Esophagus muscularis mucosa (tissue), 4 donors: ENCODE measurements at regions not wholly inside any gene's neighbourhood (a gene's known extent, or its start where the extent isn't known, plus 50 kb on each side); places are given as distances from the start of the nearest gene placed in this dataset.
"Not testable (repeated sequence)": the region's sequence is repeated elsewhere in the genome, so short reads cannot be mapped to it uniquely, and the experiment has no call there.

Experiments
- DNase-seq: peaks from one replicate; pipeline ENCODE4 v3.0.0-alpha.2; 2017; ENCODE audit errors: extremely low spot score
- H3K27ac ChIP-seq, 4 donors: fragments of 200-600 bp; sonication (generic); replicated peaks in 1 of 4; 1 replicate in 3 of 4; 2 replicates in 1 of 4; pipeline ENCODE4 v1.5.1; 2016 to 2019; ENCODE audit warnings: mild to moderate bottlenecking in 1 of 4
- H3K27me3 ChIP-seq, 4 donors: fragments of 200-600 bp; sonication (generic); one replicate each; pipeline versions ENCODE4 v1.5.1 to v1.6.0; 2016 to 2019
- H3K36me3 ChIP-seq, 4 donors: fragments of 200-600 bp; sonication (generic); one replicate each; pipeline ENCODE4 v1.5.1; 2016 to 2019
- H3K4me1 ChIP-seq, 4 donors: fragments of 200-600 bp; sonication (generic); one replicate each; pipeline ENCODE4 v1.5.1; 2016 to 2019
- H3K4me3 ChIP-seq, 4 donors: fragments of 200-600 bp; sonication (generic); 1 replicate in 2 of 4; 2 replicates in 2 of 4; pipeline ENCODE4 v1.5.1; 2016 to 2019; ENCODE audit warnings: mild to moderate bottlenecking in 4 of 4, moderate library complexity in 1 of 4
- H3K9me3 ChIP-seq, 4 donors: fragments of 200-600 bp; sonication (generic); 1 replicate in 3 of 4; 2 replicates in 1 of 4; pipeline ENCODE4 v1.5.1; 2016 to 2019
- CTCF ChIP-seq, 3 experiments: fragments of 200-600 bp in 2 of 3; fragments of 450-650 bp in 1 of 3; sonication (generic) in 2 of 3; IDR thresholded peaks; one replicate each; pipeline ENCODE4 v1.5.1; 2017 to 2019; ENCODE audit warnings: antibody characterized with exemption in 3 of 3, mild to moderate bottlenecking in 2 of 3, moderate library complexity in 1 of 3
- EP300 ChIP-seq: sonication (generic); formaldehyde crosslinking; IDR thresholded peaks from one replicate; pipeline ENCODE4 v1.6.1; 2017; ENCODE audit warnings: antibody characterized with exemption
- POLR2A ChIP-seq: fragments of 450-650 bp; IDR thresholded peaks from one replicate; pipeline ENCODE4 v1.6.1; 2017; ENCODE audit warnings: antibody characterized with exemption, moderate library complexity, mild to moderate bottlenecking, low read depth
- POLR2AphosphoS5 ChIP-seq, 2 donors: sonication (generic); formaldehyde crosslinking; IDR thresholded peaks; one replicate each; pipeline ENCODE4 v1.6.1; 2017; ENCODE audit warnings: antibody characterized with exemption in 2 of 2
- WGBS: methylation state at CpG from one replicate; pipeline ENCODE4 v1.1.5; 2018; 5-methylcytosine and 5-hydroxymethylcytosine counted together
- intact Hi-C: fragments of 100-400 bp; cut with DNase I; formaldehyde crosslinking; loops from one replicate; pipeline ENCODE4 v1.15.1; 2023

- intact Hi-C loops = no loop called here
- no peak for DNase-seq
- no peaks in the 10 kb centered on the region for H3K4me1 ChIP-seq
- no peaks in the 10 kb centered on the region for H3K27me3 ChIP-seq
- no peak overlapping the region for H3K4me3 ChIP-seq
- H3K9me3 ChIP-seq = no peaks in the 10 kb centered on the region
- H3K27ac ChIP-seq = no peak overlapping the region
- no peaks in the 10 kb centered on the region for H3K36me3 ChIP-seq
- 73% methylated on average over 1 of the region's 1 CpG for WGBS
- TF ChIP-seq EP300 (no peak), POLR2A (no peak), CTCF (IDR thresholded peaks at IDR 0.05) (no peak), POLR2AphosphoS5 (IDR thresholded peaks at IDR 0.05) (no peak)
Observed at GRCh38 chr10:120186506-120186905, 270.5 kb upstream of the PLPP4 start.

GRCh38 chr10:120187168-120187567 lies 269.9 kb upstream of the PLPP4 start:
- 88% methylated on average over 1 of the region's 1 CpG for WGBS
- H3K4me3 ChIP-seq, H3K36me3 ChIP-seq, H3K9me3 ChIP-seq, H3K27ac ChIP-seq, H3K27me3 ChIP-seq, H3K4me1 ChIP-seq, DNase-seq, intact Hi-C loops: not testable (repeated sequence)

- no peaks in the 10 kb centered on the region for H3K27me3 ChIP-seq
- no peak overlapping the region for H3K27ac ChIP-seq
- H3K4me1 ChIP-seq = no peaks in the 10 kb centered on the region
- intact Hi-C loops = no loop called here
- H3K36me3 ChIP-seq = no peaks in the 10 kb centered on the region
- H3K9me3 ChIP-seq = no peaks in the 10 kb centered on the region
- no peak for TF ChIP-seq CTCF (IDR thresholded peaks at IDR 0.05)
- no peak for TF ChIP-seq POLR2AphosphoS5 (IDR thresholded peaks at IDR 0.05)
- no peak for TF ChIP-seq EP300
- TF ChIP-seq POLR2A = no peak
- no peak for DNase-seq
- WGBS = 52% methylated on average over 2 of the region's 2 CpGs
- H3K4me3 ChIP-seq = no peak overlapping the region
Observed at GRCh38 chr10:120188950-120189349, 268.1 kb upstream of the PLPP4 start.

- TF ChIP-seq POLR2AphosphoS5 (IDR thresholded peaks at IDR 0.05) (no peak), EP300 (no peak), POLR2A (no peak), CTCF (IDR thresholded peaks at IDR 0.05) (no peak)
- H3K27me3 ChIP-seq = no peaks in the 10 kb centered on the region
- no peak overlapping the region for H3K27ac ChIP-seq
- H3K4me1 ChIP-seq = no peaks in the 10 kb centered on the region
- 100% methylated on average over 1 of the region's 2 CpGs for WGBS
- no peak overlapping the region for H3K4me3 ChIP-seq
- no peak for DNase-seq
- H3K9me3 ChIP-seq = no peaks in the 10 kb centered on the region
- H3K36me3 ChIP-seq = no peaks in the 10 kb centered on the region
- intact Hi-C loops = no loop called here
Observed at GRCh38 chr10:120195984-120196712, 260.9 kb upstream of the PLPP4 start.

GRCh38 chr10:120204877-120205276 lies 252.2 kb upstream of the PLPP4 start:
- Histone ChIP-seq H3K36me3 (no peaks in the 10 kb centered on the region), H3K27me3 (no peaks in the 10 kb centered on the region), H3K4me1 (no peaks in the 10 kb centered on the region), H3K4me3 (no peak overlapping the region), H3K27ac (no peak overlapping the region), H3K9me3 (no peaks in the 10 kb centered on the region)
- DNase-seq = no peak
- 87% methylated on average over 6 of the region's 6 CpGs for WGBS
- no peak for TF ChIP-seq CTCF (IDR thresholded peaks at IDR 0.05)
- no peak for TF ChIP-seq EP300
- TF ChIP-seq POLR2AphosphoS5 (IDR thresholded peaks at IDR 0.05) = no peak
- TF ChIP-seq POLR2A = no peak
- intact Hi-C loops = no loop called here
